ENCODE measurements at regions not wholly inside any gene's neighbourhood (a gene's known extent, or its start where the extent isn't known, plus 50 kb on each side); places are given as distances from the start of the nearest gene placed in this dataset.
A peak's percentile ranks its signal among the peaks of the same experiment; 100 is the strongest.
"Not testable (repeated sequence)": the region's sequence is repeated elsewhere in the genome, so short reads cannot be mapped to it uniquely, and the experiment has no call there.

DNA sequence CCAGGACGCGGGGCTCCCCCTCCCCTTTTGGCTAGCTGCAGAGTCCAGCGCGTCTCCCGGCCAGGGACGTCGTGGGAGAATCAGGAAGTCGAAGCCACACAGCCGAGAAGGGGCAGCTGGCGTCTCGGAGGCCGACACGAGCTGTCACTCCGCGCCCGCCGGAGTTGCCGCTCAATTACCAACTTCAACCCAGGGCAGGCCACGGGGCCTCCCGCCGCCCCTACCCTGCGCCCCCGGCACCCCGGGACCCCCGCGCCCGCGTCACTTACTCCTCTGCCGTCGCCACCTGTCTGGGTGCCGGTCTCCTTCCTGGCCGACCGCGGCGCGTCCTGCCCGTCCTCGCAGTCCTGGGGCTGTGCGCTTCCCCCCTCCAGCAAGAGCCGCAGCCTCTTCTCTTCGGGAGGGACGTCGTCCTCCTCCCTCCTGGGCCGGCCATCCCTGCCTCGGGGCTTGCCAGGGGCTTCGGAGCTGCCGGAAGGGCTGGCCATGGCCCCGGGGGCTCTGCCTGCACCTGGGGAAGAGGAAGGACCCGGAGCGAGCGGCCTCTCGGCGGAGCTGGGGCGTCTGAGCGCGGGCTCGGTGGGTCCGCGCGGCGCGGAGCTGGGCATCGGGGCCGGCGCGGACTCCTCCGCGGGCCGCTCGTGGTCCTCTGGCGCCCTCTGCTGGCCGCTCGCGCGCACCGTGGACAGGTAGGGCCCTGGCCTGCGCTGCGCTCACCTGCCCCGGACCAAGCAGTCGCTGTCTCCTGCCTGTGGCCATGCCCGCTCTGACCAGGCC lies 65.6 kb upstream of the CLEC6A start:
- H3K9ac ChIP-seq (ENCODE audit: low read length in 3 of 3); H3K9me3 ChIP-seq (ENCODE audit: control insufficient read depth in 2 of 3, insufficient read depth in 1 of 3, low read length in 3 of 3); H3K27me3 ChIP-seq (ENCODE audit: control insufficient read depth, insufficient read depth, low read length); H3K4me1 ChIP-seq (ENCODE audit: control insufficient read depth in 2 of 3, insufficient read depth in 2 of 3, low read depth in 1 of 3, low read length in 3 of 3); H3K36me3 ChIP-seq (ENCODE audit: control insufficient read depth in 2 of 3, insufficient read depth in 3 of 3, low read length in 3 of 3); intact Hi-C loops (cut with DNase I); H3K27ac ChIP-seq (ENCODE audit: low read depth in 2 of 2, low read length in 2 of 2); FAIRE-seq; H3K4me3 ChIP-seq (ENCODE audit: low read length in 3 of 3): not testable (repeated sequence)
- TF ChIP-seq, protein P1, sequence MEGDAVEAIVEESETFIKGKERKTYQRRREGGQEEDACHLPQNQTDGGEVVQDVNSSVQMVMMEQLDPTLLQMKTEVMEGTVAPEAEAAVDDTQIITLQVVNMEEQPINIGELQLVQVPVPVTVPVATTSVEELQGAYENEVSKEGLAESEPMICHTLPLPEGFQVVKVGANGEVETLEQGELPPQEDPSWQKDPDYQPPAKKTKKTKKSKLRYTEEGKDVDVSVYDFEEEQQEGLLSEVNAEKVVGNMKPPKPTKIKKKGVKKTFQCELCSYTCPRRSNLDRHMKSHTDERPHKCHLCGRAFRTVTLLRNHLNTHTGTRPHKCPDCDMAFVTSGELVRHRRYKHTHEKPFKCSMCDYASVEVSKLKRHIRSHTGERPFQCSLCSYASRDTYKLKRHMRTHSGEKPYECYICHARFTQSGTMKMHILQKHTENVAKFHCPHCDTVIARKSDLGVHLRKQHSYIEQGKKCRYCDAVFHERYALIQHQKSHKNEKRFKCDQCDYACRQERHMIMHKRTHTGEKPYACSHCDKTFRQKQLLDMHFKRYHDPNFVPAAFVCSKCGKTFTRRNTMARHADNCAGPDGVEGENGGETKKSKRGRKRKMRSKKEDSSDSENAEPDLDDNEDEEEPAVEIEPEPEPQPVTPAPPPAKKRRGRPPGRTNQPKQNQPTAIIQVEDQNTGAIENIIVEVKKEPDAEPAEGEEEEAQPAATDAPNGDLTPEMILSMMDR (IDR thresholded peaks at IDR 0.05; ENCODE audit: borderline replicate concordance, extremely low read depth, insufficient read depth), result peak; percentile 74
- DNase-seq, result peak; percentile 59 to 88 (median 76)

DNA sequence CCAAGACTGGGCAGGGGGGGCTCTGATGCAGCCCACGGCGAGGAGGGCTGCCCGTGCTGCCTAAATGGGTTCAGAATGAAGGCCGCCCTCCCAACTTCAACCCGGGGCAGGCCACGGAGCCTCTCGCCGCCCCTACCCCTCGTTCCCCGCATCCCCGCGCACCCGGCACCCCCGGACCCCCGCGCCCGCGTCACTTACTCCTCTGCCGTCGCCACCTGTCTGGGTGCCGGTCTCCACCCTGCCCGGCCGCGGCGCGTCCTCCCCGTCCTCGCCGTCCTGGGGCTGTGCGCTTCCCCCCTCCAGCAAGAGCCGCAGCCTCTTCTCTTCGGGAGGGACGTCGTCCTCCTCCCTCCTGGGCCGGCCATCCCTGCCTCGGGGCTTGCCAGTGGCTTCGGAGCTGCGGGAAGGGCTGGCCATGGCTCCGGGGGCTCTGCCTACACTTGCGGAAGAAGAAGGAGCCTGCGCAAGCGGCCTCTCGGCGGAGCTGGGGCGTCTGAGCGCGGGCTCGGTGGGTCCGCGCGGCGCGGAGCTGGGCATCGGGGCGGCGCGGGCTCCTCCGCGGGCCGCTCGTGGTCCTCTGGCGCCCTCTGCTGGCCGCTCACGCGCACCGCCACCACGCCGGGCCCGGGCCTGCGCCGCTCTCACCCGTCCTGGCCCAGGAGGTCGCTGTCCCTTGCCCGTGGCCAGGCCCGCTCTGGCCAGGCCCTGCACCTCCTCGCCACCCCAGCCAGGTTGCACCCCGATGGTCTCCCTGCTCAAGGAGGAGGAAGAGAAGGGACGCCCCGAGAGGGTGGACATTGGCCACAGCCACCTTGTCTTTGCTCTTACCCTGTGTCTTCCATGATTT lies 59.3 kb upstream of the CLEC6A start:
- FAIRE-seq; H3K4me1 ChIP-seq (ENCODE audit: control insufficient read depth in 2 of 3, insufficient read depth in 2 of 3, low read depth in 1 of 3, low read length in 3 of 3); H3K9me3 ChIP-seq (ENCODE audit: control insufficient read depth in 2 of 3, insufficient read depth in 1 of 3, low read length in 3 of 3); H3K36me3 ChIP-seq (ENCODE audit: control insufficient read depth in 2 of 3, insufficient read depth in 3 of 3, low read length in 3 of 3); H3K9ac ChIP-seq (ENCODE audit: low read length in 3 of 3); H3K27ac ChIP-seq (ENCODE audit: low read depth in 2 of 2, low read length in 2 of 2); intact Hi-C loops (cut with DNase I); H3K27me3 ChIP-seq (ENCODE audit: control insufficient read depth, insufficient read depth, low read length); H3K4me3 ChIP-seq (ENCODE audit: low read length in 3 of 3): not testable (repeated sequence)
- peak; percentile 53 to 86 (median 76) for DNase-seq
- TF ChIP-seq, protein P1 (IDR thresholded peaks at IDR 0.05; ENCODE audit: borderline replicate concordance, extremely low read depth, insufficient read depth), result peak; percentile 57

DNA sequence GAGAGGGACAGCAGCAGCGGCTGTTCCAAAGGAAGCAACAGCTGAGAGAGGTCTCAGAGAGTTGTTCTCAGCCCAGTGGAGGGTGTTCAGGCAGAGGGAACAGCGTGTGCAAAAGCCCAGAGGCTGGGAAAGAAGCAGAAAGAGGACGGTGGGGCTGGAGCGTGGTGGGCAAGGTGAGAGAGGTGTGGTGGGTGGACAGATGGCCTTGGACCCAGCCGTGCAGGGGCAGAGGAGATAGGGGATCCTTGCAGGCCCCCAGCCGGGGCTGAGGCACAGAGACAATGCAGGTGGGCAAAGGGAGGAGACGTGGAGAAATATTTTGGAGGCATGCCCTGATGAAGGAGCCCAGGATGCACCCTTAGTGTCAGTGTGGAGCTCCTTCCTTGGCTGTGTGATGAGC lies 58.4 kb upstream of the CLEC6A start:
- H3K9ac ChIP-seq (ENCODE audit: low read length in 3 of 3); H3K4me1 ChIP-seq (ENCODE audit: control insufficient read depth in 2 of 3, insufficient read depth in 2 of 3, low read depth in 1 of 3, low read length in 3 of 3); DNase-seq; H3K27me3 ChIP-seq (ENCODE audit: control insufficient read depth, insufficient read depth, low read length); intact Hi-C loops (cut with DNase I); FAIRE-seq; H3K4me3 ChIP-seq (ENCODE audit: low read length in 3 of 3); H3K27ac ChIP-seq (ENCODE audit: low read depth in 2 of 2, low read length in 2 of 2); H3K36me3 ChIP-seq (ENCODE audit: control insufficient read depth in 2 of 3, insufficient read depth in 3 of 3, low read length in 3 of 3); H3K9me3 ChIP-seq (ENCODE audit: control insufficient read depth in 2 of 3, insufficient read depth in 1 of 3, low read length in 3 of 3): not testable (repeated sequence)

DNA sequence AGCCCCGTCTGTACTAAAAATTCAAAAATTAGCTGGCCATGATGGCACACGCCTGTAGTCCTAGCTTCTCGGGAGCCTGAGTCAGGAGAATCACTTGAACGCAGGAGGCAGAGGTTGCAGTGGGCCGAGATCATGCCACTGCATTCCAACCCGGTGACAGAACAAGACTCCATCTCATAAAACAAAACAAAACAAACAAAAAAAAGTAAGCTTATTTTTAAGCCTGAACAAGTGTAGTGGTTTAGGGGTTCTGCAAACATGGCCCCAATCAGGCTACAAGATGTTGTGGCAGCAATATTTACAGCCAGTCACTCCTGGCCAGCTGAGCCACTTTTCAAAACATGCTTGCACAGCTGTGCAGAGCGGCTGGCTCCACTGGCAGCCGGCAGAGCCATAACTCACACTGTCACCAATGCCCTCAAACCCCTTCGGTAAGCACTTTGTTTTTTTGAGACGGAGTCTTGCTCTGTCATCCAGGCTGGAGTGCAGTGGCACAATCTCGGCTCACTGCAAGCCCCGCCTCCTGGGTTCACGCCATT lies 56.2 kb upstream of the CLEC6A start:
- H3K27me3 ChIP-seq (ENCODE audit: control insufficient read depth, insufficient read depth, low read length); H3K36me3 ChIP-seq (ENCODE audit: control insufficient read depth in 2 of 3, insufficient read depth in 3 of 3, low read length in 3 of 3); H3K27ac ChIP-seq (ENCODE audit: low read depth in 2 of 2, low read length in 2 of 2); intact Hi-C loops (cut with DNase I); H3K4me1 ChIP-seq (ENCODE audit: control insufficient read depth in 2 of 3, insufficient read depth in 2 of 3, low read depth in 1 of 3, low read length in 3 of 3); H3K4me3 ChIP-seq (ENCODE audit: low read length in 3 of 3); H3K9me3 ChIP-seq (ENCODE audit: control insufficient read depth in 2 of 3, insufficient read depth in 1 of 3, low read length in 3 of 3); FAIRE-seq; H3K9ac ChIP-seq (ENCODE audit: low read length in 3 of 3): not testable (repeated sequence)
- peak in 2 of 5 donors; percentile 14 to 17 for DNase-seq

DNA sequence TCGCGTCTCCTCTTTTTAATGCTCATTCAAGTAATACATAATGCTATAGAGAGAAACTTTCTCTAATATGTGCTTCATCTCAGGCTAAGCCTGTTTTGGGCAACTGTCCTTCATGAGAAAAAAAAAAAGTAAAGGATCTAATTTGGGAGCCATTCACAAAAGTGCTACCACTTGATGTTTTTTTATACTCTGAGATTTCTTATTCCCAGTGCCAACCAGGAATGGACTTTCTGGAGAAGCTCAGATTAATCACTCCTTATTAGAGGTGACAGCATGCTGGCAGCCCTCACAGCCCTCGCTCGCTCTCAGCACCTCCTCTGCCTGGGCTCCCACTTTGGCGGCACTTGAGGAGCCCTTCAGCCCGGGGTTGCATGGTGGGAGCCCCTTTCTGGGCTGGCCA lies 51.9 kb upstream of the CLEC6A start:
- FAIRE-seq; H3K4me3 ChIP-seq (ENCODE audit: low read length in 3 of 3); H3K9me3 ChIP-seq (ENCODE audit: control insufficient read depth in 2 of 3, insufficient read depth in 1 of 3, low read length in 3 of 3); H3K27me3 ChIP-seq (ENCODE audit: control insufficient read depth, insufficient read depth, low read length); H3K36me3 ChIP-seq (ENCODE audit: control insufficient read depth in 2 of 3, insufficient read depth in 3 of 3, low read length in 3 of 3); intact Hi-C loops (cut with DNase I); H3K4me1 ChIP-seq (ENCODE audit: control insufficient read depth in 2 of 3, insufficient read depth in 2 of 3, low read depth in 1 of 3, low read length in 3 of 3); H3K9ac ChIP-seq (ENCODE audit: low read length in 3 of 3); H3K27ac ChIP-seq (ENCODE audit: low read depth in 2 of 2, low read length in 2 of 2); DNase-seq: not testable (repeated sequence)

DNA sequence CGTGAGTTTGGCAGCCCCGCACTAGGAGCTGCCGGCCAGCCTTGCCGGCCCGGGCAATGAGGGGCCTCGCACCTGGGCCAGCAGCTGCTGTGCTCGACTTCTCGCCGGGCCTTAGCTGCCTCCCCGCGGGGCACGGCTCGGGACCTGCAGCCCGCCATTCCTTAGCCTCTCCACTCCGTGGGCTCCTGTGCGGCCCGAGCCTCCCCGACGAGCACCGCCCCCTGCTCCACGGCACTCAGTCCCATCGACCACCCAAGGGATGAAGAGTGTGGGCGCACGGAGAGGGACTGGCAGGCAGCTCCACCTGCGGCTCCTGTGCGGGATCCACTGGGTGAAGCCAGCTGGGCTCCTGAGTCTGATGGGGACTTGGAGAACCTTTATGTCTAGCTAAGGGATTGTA lies 51.4 kb upstream of the CLEC6A start:
- H3K4me3 ChIP-seq (ENCODE audit: low read length in 3 of 3); FAIRE-seq; H3K9ac ChIP-seq (ENCODE audit: low read length in 3 of 3); intact Hi-C loops (cut with DNase I); DNase-seq; H3K27me3 ChIP-seq (ENCODE audit: control insufficient read depth, insufficient read depth, low read length); H3K27ac ChIP-seq (ENCODE audit: low read depth in 2 of 2, low read length in 2 of 2); H3K4me1 ChIP-seq (ENCODE audit: control insufficient read depth in 2 of 3, insufficient read depth in 2 of 3, low read depth in 1 of 3, low read length in 3 of 3); H3K36me3 ChIP-seq (ENCODE audit: control insufficient read depth in 2 of 3, insufficient read depth in 3 of 3, low read length in 3 of 3); H3K9me3 ChIP-seq (ENCODE audit: control insufficient read depth in 2 of 3, insufficient read depth in 1 of 3, low read length in 3 of 3): not testable (repeated sequence)

All from kidney (tissue), 13 donors.